WTC11 (cell line): ENCODE measurements at regions not wholly inside any gene's neighbourhood (a gene's known extent, or its start where the extent isn't known, plus 50 kb on each side); places are given as distances from the start of the nearest gene placed in this dataset.

ENCODE experiments used
- ATAC-seq: fragments of 200-7000 bp; cut with Tn5 transposase; 2 replicates; pipeline ENCODE4 v1.10.0; 2021; ENCODE audit warnings: mild to moderate bottlenecking, moderate library complexity
- CTCF ChIA-PET: fragments of 300-600 bp; sonication (Branson Sonifier 250); formaldehyde crosslinking; loops from one replicate; lab custom pipeline; 2021; ENCODE audit warnings: antibody characterized with exemption; lab: Charles Lee
- POLR2A ChIA-PET: fragments of 350-600 bp; sonication (Branson Sonifier 250); formaldehyde crosslinking; loops from one replicate; lab custom pipeline; 2021; ENCODE audit warnings: antibody characterized with exemption; lab: Charles Lee
- DNase-seq: peaks from one replicate; pipeline ENCODE4 v3.0.0; 2021; ENCODE audit warnings: low spot score
- H3K27ac Mint-ChIP-seq: 2 replicates; pipeline ENCODE4 v1.8.0; 2021; ENCODE audit warnings: mixed read lengths
- H3K27me3 Mint-ChIP-seq: 2 replicates; pipeline ENCODE4 v1.8.0; 2021; ENCODE audit warnings: low read depth, mild to moderate bottlenecking, moderate library complexity, mixed read lengths
- H3K36me3 Mint-ChIP-seq: 2 replicates; pipeline ENCODE4 v1.8.0; 2021; ENCODE audit warnings: mixed read lengths
- H3K4me1 Mint-ChIP-seq: 2 replicates; pipeline ENCODE4 v1.8.0; 2022; ENCODE audit warnings: mixed read lengths
- H3K4me3 Mint-ChIP-seq: 2 replicates; pipeline ENCODE4 v1.8.0; 2021; ENCODE audit warnings: mild to moderate bottlenecking, moderate library complexity, mixed read lengths
- H3K9me3 Mint-ChIP-seq: 2 replicates; pipeline ENCODE4 v1.8.0; 2021; ENCODE audit warnings: mixed read lengths
- ATF1 ChIP-seq: sonication (generic); formaldehyde crosslinking; IDR thresholded peaks from 2 replicates; pipeline ENCODE4 v1.8.1; 2023; ENCODE audit warnings: mild to moderate bottlenecking, moderate library complexity, missing genetic modification reagents
- CREM ChIP-seq: sonication (generic); formaldehyde crosslinking; IDR thresholded peaks from 2 replicates; pipeline ENCODE4 v1.8.1; 2022; ENCODE audit warnings: mild to moderate bottlenecking, missing genetic modification reagents, moderate library complexity
- FOXJ3 ChIP-seq: sonication (generic); formaldehyde crosslinking; IDR thresholded peaks from 2 replicates; pipeline ENCODE4 v1.9.0; 2021; ENCODE audit warnings: missing genetic modification reagents, mild to moderate bottlenecking, borderline replicate concordance
- FOXK1 ChIP-seq: sonication (generic); formaldehyde crosslinking; IDR thresholded peaks from 2 replicates; pipeline ENCODE4 v1.8.0; 2022; ENCODE audit warnings: mild to moderate bottlenecking, moderate library complexity, missing genetic modification reagents
- IRF2 ChIP-seq: sonication (generic); formaldehyde crosslinking; IDR thresholded peaks from 2 replicates; pipeline ENCODE4 v1.8.0; 2022; ENCODE audit warnings: low read depth, missing genetic modification reagents, borderline replicate concordance
- KAT7 ChIP-seq: sonication (generic); formaldehyde crosslinking; IDR thresholded peaks from 2 replicates; pipeline ENCODE4 v1.8.1; 2023; ENCODE audit warnings: missing genetic modification reagents, mild to moderate bottlenecking, borderline replicate concordance
- MXD4 ChIP-seq: fragments of 250-450 bp; sonication (Bioruptor Pico); IDR thresholded peaks from 2 replicates; pipeline ENCODE4 v1.8.0; 2021; ENCODE audit warnings: mild to moderate bottlenecking, moderate library complexity, borderline replicate concordance
- NFYB ChIP-seq: sonication (generic); formaldehyde crosslinking; conservative IDR thresholded peaks from 2 replicates; pipeline ENCODE4 v1.8.0; 2022; ENCODE audit warnings: low read depth, missing genetic modification reagents
- NR1H2 ChIP-seq: sonication (generic); formaldehyde crosslinking; IDR thresholded peaks from 2 replicates; pipeline ENCODE4 v1.9.0; 2021; ENCODE audit warnings: mild to moderate bottlenecking, moderate library complexity, missing genetic modification reagents
- SP1 ChIP-seq: sonication (generic); formaldehyde crosslinking; conservative IDR thresholded peaks from 2 replicates; pipeline ENCODE4 v1.8.1; 2022; ENCODE audit warnings: missing genetic modification reagents
- TP53 ChIP-seq: sonication (generic); formaldehyde crosslinking; IDR thresholded peaks from 2 replicates; pipeline ENCODE4 v1.8.1; 2023; ENCODE audit warnings: mild to moderate bottlenecking, missing genetic modification reagents
- ZNF121 ChIP-seq: sonication (generic); formaldehyde crosslinking; IDR thresholded peaks from 2 replicates; pipeline ENCODE4 v1.8.0; 2023; ENCODE audit warnings: missing genetic modification reagents
- ZNF232 ChIP-seq: sonication (generic); formaldehyde crosslinking; IDR thresholded peaks from 2 replicates; pipeline ENCODE4 v1.8.0; 2022; ENCODE audit warnings: mild to moderate bottlenecking, missing genetic modification reagents
- ZNF423 ChIP-seq: fragments of 250-450 bp; sonication (Bioruptor Pico); IDR thresholded peaks from 2 replicates; pipeline ENCODE4 v2.1.2; 2022; ENCODE audit warnings: mild to moderate bottlenecking, moderate library complexity
- TF ChIP-seq, protein P1 (sequence below): sonication (generic); formaldehyde crosslinking; IDR thresholded peaks from 2 replicates; pipeline ENCODE4 v1.8.0; 2022; ENCODE audit warnings: mild to moderate bottlenecking, missing genetic modification reagents
- TF ChIP-seq, protein P2 (sequence below): fragments of 250-450 bp; sonication (Bioruptor Pico); IDR thresholded peaks from 2 replicates; pipeline ENCODE4 v2.1.2; 2022; ENCODE audit warnings: mild to moderate bottlenecking, moderate library complexity
- TF ChIP-seq, protein P3 (sequence below): sonication (generic); formaldehyde crosslinking; IDR thresholded peaks from 2 replicates; pipeline ENCODE4 v1.8.0; 2023; ENCODE audit warnings: mild to moderate bottlenecking, missing genetic modification reagents
- TF ChIP-seq, protein P4 (sequence below): sonication (generic); formaldehyde crosslinking; IDR thresholded peaks from 2 replicates; pipeline ENCODE4 v1.8.1; 2023; ENCODE audit warnings: mild to moderate bottlenecking, moderate library complexity, missing genetic modification reagents
- TF ChIP-seq, protein P5 (sequence below): fragments of 250-450 bp; sonication (Bioruptor Pico); IDR thresholded peaks from 2 replicates; pipeline ENCODE4 v1.9.0; 2021; ENCODE audit warnings: mild to moderate bottlenecking, borderline replicate concordance
- TF ChIP-seq, protein P6 (sequence below): sonication (generic); formaldehyde crosslinking; IDR thresholded peaks from 2 replicates; pipeline ENCODE4 v1.8.0; 2023; ENCODE audit warnings: missing genetic modification reagents, mild to moderate bottlenecking, borderline replicate concordance

DNA sequence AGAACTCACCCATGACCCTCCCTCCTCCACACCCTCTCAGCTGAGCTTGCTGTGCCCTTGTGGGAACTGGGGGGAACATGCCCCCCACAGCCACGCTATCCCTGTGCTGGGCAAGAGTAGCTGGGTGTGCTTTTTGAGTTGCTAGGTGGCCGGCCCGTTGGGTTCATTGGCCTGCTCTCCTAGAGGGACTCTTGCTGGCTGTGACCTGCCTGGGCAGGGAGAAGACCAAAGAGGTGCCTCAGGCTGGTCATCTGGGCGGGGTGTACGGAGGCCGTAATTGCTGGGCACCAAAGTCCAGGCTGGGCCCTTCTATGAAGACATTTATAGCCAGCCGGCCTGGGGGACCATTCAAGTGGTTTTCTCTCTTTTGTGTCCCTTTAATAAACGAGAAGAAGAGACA, 138.3 kb upstream of the ZBTB40 start:
- no peak for TF ChIP-seq KAT7 (CRISPR knock-in tag)
- TF ChIP-seq IRF2 (CRISPR knock-in tag): no peak
- TF ChIP-seq, protein P1, sequence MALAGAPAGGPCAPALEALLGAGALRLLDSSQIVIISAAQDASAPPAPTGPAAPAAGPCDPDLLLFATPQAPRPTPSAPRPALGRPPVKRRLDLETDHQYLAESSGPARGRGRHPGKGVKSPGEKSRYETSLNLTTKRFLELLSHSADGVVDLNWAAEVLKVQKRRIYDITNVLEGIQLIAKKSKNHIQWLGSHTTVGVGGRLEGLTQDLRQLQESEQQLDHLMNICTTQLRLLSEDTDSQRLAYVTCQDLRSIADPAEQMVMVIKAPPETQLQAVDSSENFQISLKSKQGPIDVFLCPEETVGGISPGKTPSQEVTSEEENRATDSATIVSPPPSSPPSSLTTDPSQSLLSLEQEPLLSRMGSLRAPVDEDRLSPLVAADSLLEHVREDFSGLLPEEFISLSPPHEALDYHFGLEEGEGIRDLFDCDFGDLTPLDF: no peak
- TF ChIP-seq, protein P2, sequence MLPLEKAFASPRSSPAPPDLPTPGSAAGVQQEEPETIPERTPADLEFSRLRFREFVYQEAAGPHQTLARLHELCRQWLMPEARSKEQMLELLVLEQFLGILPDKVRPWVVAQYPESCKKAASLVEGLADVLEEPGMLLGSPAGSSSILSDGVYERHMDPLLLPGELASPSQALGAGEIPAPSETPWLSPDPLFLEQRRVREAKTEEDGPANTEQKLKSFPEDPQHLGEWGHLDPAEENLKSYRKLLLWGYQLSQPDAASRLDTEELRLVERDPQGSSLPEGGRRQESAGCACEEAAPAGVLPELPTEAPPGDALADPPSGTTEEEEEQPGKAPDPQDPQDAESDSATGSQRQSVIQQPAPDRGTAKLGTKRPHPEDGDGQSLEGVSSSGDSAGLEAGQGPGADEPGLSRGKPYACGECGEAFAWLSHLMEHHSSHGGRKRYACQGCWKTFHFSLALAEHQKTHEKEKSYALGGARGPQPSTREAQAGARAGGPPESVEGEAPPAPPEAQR (CRISPR knock-in tag): no peak
- no peak for TF ChIP-seq CREM
- TF ChIP-seq, protein P3, sequence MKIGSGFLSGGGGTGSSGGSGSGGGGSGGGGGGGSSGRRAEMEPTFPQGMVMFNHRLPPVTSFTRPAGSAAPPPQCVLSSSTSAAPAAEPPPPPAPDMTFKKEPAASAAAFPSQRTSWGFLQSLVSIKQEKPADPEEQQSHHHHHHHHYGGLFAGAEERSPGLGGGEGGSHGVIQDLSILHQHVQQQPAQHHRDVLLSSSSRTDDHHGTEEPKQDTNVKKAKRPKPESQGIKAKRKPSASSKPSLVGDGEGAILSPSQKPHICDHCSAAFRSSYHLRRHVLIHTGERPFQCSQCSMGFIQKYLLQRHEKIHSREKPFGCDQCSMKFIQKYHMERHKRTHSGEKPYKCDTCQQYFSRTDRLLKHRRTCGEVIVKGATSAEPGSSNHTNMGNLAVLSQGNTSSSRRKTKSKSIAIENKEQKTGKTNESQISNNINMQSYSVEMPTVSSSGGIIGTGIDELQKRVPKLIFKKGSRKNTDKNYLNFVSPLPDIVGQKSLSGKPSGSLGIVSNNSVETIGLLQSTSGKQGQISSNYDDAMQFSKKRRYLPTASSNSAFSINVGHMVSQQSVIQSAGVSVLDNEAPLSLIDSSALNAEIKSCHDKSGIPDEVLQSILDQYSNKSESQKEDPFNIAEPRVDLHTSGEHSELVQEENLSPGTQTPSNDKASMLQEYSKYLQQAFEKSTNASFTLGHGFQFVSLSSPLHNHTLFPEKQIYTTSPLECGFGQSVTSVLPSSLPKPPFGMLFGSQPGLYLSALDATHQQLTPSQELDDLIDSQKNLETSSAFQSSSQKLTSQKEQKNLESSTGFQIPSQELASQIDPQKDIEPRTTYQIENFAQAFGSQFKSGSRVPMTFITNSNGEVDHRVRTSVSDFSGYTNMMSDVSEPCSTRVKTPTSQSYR (CRISPR knock-in tag): no peak
- TF ChIP-seq FOXJ3 (CRISPR knock-in tag): no peak
- no peak for TF ChIP-seq FOXK1
- TF ChIP-seq, protein P4, sequence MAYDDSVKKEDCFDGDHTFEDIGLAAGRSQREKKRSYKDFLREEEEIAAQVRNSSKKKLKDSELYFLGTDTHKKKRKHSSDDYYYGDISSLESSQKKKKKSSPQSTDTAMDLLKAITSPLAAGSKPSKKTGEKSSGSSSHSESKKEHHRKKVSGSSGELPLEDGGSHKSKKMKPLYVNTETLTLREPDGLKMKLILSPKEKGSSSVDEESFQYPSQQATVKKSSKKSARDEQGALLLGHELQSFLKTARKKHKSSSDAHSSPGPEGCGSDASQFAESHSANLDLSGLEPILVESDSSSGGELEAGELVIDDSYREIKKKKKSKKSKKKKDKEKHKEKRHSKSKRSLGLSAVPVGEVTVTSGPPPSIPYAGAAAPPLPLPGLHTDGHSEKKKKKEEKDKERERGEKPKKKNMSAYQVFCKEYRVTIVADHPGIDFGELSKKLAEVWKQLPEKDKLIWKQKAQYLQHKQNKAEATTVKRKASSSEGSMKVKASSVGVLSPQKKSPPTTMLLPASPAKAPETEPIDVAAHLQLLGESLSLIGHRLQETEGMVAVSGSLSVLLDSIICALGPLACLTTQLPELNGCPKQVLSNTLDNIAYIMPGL (CRISPR knock-in tag): no peak
- TF ChIP-seq ATF1: no peak
- TF ChIP-seq NR1H2 (CRISPR knock-in tag): no peak
- no peak for TF ChIP-seq ZNF232 (CRISPR knock-in tag)
- no peak for TF ChIP-seq NFYB (CRISPR knock-in tag)
- TF ChIP-seq TP53: no peak
- TF ChIP-seq MXD4 (CRISPR knock-in tag): no peak
- no peak for TF ChIP-seq ZNF121 (CRISPR knock-in tag)
- TF ChIP-seq, protein P5, sequence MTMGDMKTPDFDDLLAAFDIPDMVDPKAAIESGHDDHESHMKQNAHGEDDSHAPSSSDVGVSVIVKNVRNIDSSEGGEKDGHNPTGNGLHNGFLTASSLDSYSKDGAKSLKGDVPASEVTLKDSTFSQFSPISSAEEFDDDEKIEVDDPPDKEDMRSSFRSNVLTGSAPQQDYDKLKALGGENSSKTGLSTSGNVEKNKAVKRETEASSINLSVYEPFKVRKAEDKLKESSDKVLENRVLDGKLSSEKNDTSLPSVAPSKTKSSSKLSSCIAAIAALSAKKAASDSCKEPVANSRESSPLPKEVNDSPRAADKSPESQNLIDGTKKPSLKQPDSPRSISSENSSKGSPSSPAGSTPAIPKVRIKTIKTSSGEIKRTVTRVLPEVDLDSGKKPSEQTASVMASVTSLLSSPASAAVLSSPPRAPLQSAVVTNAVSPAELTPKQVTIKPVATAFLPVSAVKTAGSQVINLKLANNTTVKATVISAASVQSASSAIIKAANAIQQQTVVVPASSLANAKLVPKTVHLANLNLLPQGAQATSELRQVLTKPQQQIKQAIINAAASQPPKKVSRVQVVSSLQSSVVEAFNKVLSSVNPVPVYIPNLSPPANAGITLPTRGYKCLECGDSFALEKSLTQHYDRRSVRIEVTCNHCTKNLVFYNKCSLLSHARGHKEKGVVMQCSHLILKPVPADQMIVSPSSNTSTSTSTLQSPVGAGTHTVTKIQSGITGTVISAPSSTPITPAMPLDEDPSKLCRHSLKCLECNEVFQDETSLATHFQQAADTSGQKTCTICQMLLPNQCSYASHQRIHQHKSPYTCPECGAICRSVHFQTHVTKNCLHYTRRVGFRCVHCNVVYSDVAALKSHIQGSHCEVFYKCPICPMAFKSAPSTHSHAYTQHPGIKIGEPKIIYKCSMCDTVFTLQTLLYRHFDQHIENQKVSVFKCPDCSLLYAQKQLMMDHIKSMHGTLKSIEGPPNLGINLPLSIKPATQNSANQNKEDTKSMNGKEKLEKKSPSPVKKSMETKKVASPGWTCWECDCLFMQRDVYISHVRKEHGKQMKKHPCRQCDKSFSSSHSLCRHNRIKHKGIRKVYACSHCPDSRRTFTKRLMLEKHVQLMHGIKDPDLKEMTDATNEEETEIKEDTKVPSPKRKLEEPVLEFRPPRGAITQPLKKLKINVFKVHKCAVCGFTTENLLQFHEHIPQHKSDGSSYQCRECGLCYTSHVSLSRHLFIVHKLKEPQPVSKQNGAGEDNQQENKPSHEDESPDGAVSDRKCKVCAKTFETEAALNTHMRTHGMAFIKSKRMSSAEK: no peak
- no peak for TF ChIP-seq SP1 (CRISPR knock-in tag)
- TF ChIP-seq, protein P6, sequence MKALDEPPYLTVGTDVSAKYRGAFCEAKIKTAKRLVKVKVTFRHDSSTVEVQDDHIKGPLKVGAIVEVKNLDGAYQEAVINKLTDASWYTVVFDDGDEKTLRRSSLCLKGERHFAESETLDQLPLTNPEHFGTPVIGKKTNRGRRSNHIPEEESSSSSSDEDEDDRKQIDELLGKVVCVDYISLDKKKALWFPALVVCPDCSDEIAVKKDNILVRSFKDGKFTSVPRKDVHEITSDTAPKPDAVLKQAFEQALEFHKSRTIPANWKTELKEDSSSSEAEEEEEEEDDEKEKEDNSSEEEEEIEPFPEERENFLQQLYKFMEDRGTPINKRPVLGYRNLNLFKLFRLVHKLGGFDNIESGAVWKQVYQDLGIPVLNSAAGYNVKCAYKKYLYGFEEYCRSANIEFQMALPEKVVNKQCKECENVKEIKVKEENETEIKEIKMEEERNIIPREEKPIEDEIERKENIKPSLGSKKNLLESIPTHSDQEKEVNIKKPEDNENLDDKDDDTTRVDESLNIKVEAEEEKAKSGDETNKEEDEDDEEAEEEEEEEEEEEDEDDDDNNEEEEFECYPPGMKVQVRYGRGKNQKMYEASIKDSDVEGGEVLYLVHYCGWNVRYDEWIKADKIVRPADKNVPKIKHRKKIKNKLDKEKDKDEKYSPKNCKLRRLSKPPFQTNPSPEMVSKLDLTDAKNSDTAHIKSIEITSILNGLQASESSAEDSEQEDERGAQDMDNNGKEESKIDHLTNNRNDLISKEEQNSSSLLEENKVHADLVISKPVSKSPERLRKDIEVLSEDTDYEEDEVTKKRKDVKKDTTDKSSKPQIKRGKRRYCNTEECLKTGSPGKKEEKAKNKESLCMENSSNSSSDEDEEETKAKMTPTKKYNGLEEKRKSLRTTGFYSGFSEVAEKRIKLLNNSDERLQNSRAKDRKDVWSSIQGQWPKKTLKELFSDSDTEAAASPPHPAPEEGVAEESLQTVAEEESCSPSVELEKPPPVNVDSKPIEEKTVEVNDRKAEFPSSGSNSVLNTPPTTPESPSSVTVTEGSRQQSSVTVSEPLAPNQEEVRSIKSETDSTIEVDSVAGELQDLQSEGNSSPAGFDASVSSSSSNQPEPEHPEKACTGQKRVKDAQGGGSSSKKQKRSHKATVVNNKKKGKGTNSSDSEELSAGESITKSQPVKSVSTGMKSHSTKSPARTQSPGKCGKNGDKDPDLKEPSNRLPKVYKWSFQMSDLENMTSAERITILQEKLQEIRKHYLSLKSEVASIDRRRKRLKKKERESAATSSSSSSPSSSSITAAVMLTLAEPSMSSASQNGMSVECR: no peak
- no peak for TF ChIP-seq ZNF423 (CRISPR knock-in tag)
- TF ChIP-seq, all 79 proteins: peak for 0
- H3K9me3 Mint-ChIP-seq: no peaks in the 10 kb centered on the region
- DNase-seq (no peak), ATAC-seq (no peak)
- peaks cover 9% of the 10 kb centered on the region for H3K4me1 Mint-ChIP-seq
- no peaks in the 10 kb centered on the region for H3K27me3 Mint-ChIP-seq
- no peak overlapping the region for H3K4me3 Mint-ChIP-seq
- CTCF ChIA-PET: interaction anchor here (1.4 kb wide), 2 partner anchors 27 to 52 kb away, joined by 3 read pairs; no protein-coding TSS in a partner anchor
- no peaks in the 10 kb centered on the region for H3K36me3 Mint-ChIP-seq
- POLR2A ChIA-PET: no interaction called here
- no peak overlapping the region for H3K27ac Mint-ChIP-seq
